GM23248 (cell line): ENCODE measurements at regions not wholly inside any gene's neighbourhood (a gene's known extent, or its start where the extent isn't known, plus 50 kb on each side); places are given as distances from the start of the nearest gene placed in this dataset.

Experiments
- DNase-seq: peaks from one replicate; pipeline ENCODE4 v3.0.0-alpha.2; 2015
- H2AFZ ChIP-seq: fragments of 200-600 bp; sonication (generic); 2 replicates; pipeline ENCODE4 v1.6.1; 2016; ENCODE audit warnings: antibody characterized with exemption
- H3F3A ChIP-seq: fragments of 200-600 bp; sonication (generic); 2 replicates; pipeline ENCODE4 v1.6.1; 2016; ENCODE audit warnings: mild to moderate bottlenecking, antibody characterized with exemption, mixed run types; ENCODE audit not compliant: insufficient read depth
- H3K27ac ChIP-seq: fragments of 200-600 bp; sonication (generic); 2 replicates; pipeline ENCODE4 v1.5.1; 2016; ENCODE audit warnings: mild to moderate bottlenecking
- H3K27me3 ChIP-seq: fragments of 200-600 bp; sonication (generic); replicated peaks from 2 replicates; pipeline ENCODE4 v1.6.1; 2016; ENCODE audit warnings: mild to moderate bottlenecking; ENCODE audit not compliant: insufficient read depth
- H3K36me3 ChIP-seq: fragments of 200-600 bp; sonication (generic); 2 replicates; pipeline ENCODE4 v1.6.1; 2016; ENCODE audit warnings: low read depth, mild to moderate bottlenecking
- H3K4me1 ChIP-seq: fragments of 200-600 bp; sonication (generic); 2 replicates; pipeline ENCODE4 v1.6.1; 2016; ENCODE audit warnings: mild to moderate bottlenecking; ENCODE audit not compliant: insufficient read depth
- H3K4me2 ChIP-seq: fragments of 200-600 bp; sonication (generic); one replicate; pipeline ENCODE4 v1.6.1; 2016; ENCODE audit warnings: mild to moderate bottlenecking; ENCODE audit not compliant: unreplicated experiment
- H3K4me3 ChIP-seq: fragments of 200-600 bp; sonication (generic); 2 replicates; pipeline ENCODE4 v1.5.1; 2016; ENCODE audit warnings: mild to moderate bottlenecking
- H3K79me2 ChIP-seq: fragments of 200-600 bp; sonication (generic); 2 replicates; pipeline ENCODE4 v1.6.1; 2016; ENCODE audit warnings: mild to moderate bottlenecking; ENCODE audit not compliant: insufficient read depth
- H3K9ac ChIP-seq: fragments of 200-600 bp; sonication (generic); 2 replicates; pipeline ENCODE4 v1.6.1; 2016; ENCODE audit warnings: mild to moderate bottlenecking
- H3K9me2 ChIP-seq: fragments of 200-600 bp; sonication (generic); 2 replicates; pipeline ENCODE4 v1.6.1; 2016; ENCODE audit warnings: mixed run types, mild to moderate bottlenecking, moderate library complexity; ENCODE audit not compliant: insufficient read depth
- H3K9me3 ChIP-seq: fragments of 200-600 bp; sonication (generic); one replicate; pipeline ENCODE4 v1.6.1; 2017; ENCODE audit warnings: low read depth
- H4K20me1 ChIP-seq: fragments of 200-600 bp; sonication (generic); 2 replicates; pipeline ENCODE4 v1.6.0; 2016; ENCODE audit not compliant: insufficient read depth
- EZH2 ChIP-seq: fragments of 200-600 bp; sonication (generic); IDR thresholded peaks from 2 replicates; pipeline ENCODE4 v1.6.1; 2018; ENCODE audit warnings: antibody characterized with exemption, mild to moderate bottlenecking; ENCODE audit not compliant: insufficient read depth, poor library complexity, severe bottlenecking
- EZH2phosphoT487 ChIP-seq: fragments of 200-600 bp; sonication (generic); IDR thresholded peaks from 2 replicates; pipeline ENCODE4 v1.6.1; 2018; ENCODE audit warnings: antibody characterized with exemption, moderate library complexity, mild to moderate bottlenecking, low read depth; ENCODE audit not compliant: insufficient read depth
- WGBS, 2 experiments: methylation state at CpG; one replicate each; pipeline ENCODE4 v1.1.6; 2015 to 2017; ENCODE audit warnings: low lambda C conversion rate in 2 of 2, low coverage in 1 of 2; ENCODE audit errors: missing lambda C conversion rate in 2 of 2; 5-methylcytosine and 5-hydroxymethylcytosine counted together
- in situ Hi-C: fragments of 300-500 bp; cut with MboI; formaldehyde crosslinking; loops from 2 replicates; pipeline ENCODE4 v1.15.0; 2020

GRCh38 chr7:112965506-112965905 lies 121.1 kb downstream of the GPR85 start:
- Histone ChIP-seq H3K4me3 (0 out of 2 replicates have a peak overlapping the region, but pooled peaks have one; percentile 21), H2AFZ (peak overlapping the region; percentile 52), H4K20me1 (no peaks in the 10 kb centered on the region), H3K36me3 (no peaks in the 10 kb centered on the region), H3K9me3 (no peaks in the 10 kb centered on the region), H3K9ac (no peak overlapping the region), H3K4me2 (peak overlapping the region; percentile 36), H3K27me3 (no peaks in the 10 kb centered on the region), H3K9me2 (no peaks in the 10 kb centered on the region; the same call in 1 of the 2 replicates), H3K4me1 (peaks cover 20% of the 10 kb centered on the region), H3F3A (no peaks in the 10 kb centered on the region), H3K27ac (no peak overlapping the region), H3K79me2 (no peaks in the 10 kb centered on the region)
- peak; percentile 42 for DNase-seq
- 13 to 15% methylated on average over 1 of the region's 1 CpG for WGBS, 2 experiments
- TF ChIP-seq EZH2 (no peak), EZH2phosphoT487 (no peak)
- in situ Hi-C loops: no loop called here

DNA sequence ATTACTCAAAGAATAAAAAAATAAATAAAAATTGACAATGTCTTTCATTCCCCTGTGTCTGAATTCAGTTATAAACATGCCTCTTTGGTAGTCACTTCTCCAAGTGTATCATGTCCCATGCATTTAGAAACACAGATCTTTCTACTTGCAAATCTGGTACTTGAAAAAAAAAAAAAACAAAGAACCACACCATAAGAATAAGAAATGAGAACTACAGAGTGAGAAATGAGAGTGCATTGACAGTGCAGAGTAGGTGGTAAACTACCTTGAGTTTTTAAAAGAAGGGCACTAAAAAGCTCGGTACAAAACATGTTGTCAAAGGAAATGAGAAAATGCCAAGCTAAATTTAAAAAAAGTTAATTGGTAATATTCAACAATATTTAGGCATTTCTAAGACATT lies 123.0 kb downstream of the GPR85 start:
- no peak overlapping the region for H3K4me3 ChIP-seq
- 79 to 91% methylated on average over 1 of the region's 1 CpG for WGBS, 2 experiments
- H3K4me1 ChIP-seq: peaks cover 20% of the 10 kb centered on the region
- no peaks in the 10 kb centered on the region; the same call in 1 of the 2 replicates for H3K9me2 ChIP-seq
- no peak overlapping the region for H2AFZ ChIP-seq
- no peaks in the 10 kb centered on the region for H3K79me2 ChIP-seq
- H4K20me1 ChIP-seq: no peaks in the 10 kb centered on the region
- no peak for DNase-seq
- no peak overlapping the region for H3K27ac ChIP-seq
- TF ChIP-seq EZH2phosphoT487 (no peak), EZH2 (no peak)
- H3K9ac ChIP-seq: no peak overlapping the region
- H3K27me3 ChIP-seq: no peaks in the 10 kb centered on the region
- no peak overlapping the region for H3K4me2 ChIP-seq
- H3K36me3 ChIP-seq: no peaks in the 10 kb centered on the region
- no peaks in the 10 kb centered on the region for H3F3A ChIP-seq
- in situ Hi-C loops: no loop called here
- no peaks in the 10 kb centered on the region for H3K9me3 ChIP-seq

DNA sequence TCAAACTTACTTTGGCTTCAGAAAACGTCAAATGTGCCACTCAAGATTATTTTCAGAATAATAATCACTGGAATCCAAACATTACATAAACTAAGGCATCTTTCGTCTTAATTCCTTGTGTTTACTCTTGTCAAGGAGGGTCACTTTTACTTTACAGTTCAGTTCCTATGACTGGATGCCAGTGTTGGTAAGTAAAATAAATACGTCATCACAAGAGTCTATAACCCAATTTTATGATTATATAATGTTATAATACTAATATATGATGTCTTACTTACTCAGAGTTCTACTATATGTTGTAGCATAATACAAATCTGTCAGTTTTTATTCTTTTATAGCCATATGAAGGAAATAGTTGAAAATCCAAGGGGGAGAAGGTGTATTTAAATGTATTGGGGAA lies 123.8 kb downstream of the GPR85 start:
- Histone ChIP-seq H3K27ac (no peak overlapping the region), H3K4me1 (peaks cover 20% of the 10 kb centered on the region), H3K79me2 (no peaks in the 10 kb centered on the region), H3K4me2 (no peak overlapping the region), H3K4me3 (no peak overlapping the region), H3K27me3 (no peaks in the 10 kb centered on the region), H3F3A (no peaks in the 10 kb centered on the region), H3K36me3 (no peaks in the 10 kb centered on the region), H3K9me2 (no peaks in the 10 kb centered on the region; the same call in 1 of the 2 replicates), H3K9ac (no peak overlapping the region), H4K20me1 (no peaks in the 10 kb centered on the region), H2AFZ (no peak overlapping the region), H3K9me3 (no peaks in the 10 kb centered on the region)
- in situ Hi-C loops: no loop called here
- TF ChIP-seq EZH2 (no peak), EZH2phosphoT487 (no peak)
- WGBS, 2 experiments: 67 to 71% methylated on average over 3 of the region's 3 CpGs
- no peak for DNase-seq

GRCh38 chr7:112959276-112959675 lies 127.4 kb downstream of the GPR85 start:
- no peaks in the 10 kb centered on the region for H3K9me3 ChIP-seq
- TF ChIP-seq EZH2: no peak
- no peak for TF ChIP-seq EZH2phosphoT487
- no peaks in the 10 kb centered on the region for H3K4me1 ChIP-seq
- H3K9me2 ChIP-seq: no peaks in the 10 kb centered on the region; the same call in 1 of the 2 replicates
- H3F3A ChIP-seq: no peaks in the 10 kb centered on the region
- H3K4me3 ChIP-seq: no peak overlapping the region
- H2AFZ ChIP-seq: no peak overlapping the region
- H3K27ac ChIP-seq: no peak overlapping the region
- no peak overlapping the region for H3K4me2 ChIP-seq
- no peaks in the 10 kb centered on the region for H3K36me3 ChIP-seq
- in situ Hi-C loops: no loop called here
- H3K79me2 ChIP-seq: no peaks in the 10 kb centered on the region
- no peak for DNase-seq
- no peak overlapping the region for H3K9ac ChIP-seq
- H4K20me1 ChIP-seq: no peaks in the 10 kb centered on the region
- no peaks in the 10 kb centered on the region for H3K27me3 ChIP-seq

DNA sequence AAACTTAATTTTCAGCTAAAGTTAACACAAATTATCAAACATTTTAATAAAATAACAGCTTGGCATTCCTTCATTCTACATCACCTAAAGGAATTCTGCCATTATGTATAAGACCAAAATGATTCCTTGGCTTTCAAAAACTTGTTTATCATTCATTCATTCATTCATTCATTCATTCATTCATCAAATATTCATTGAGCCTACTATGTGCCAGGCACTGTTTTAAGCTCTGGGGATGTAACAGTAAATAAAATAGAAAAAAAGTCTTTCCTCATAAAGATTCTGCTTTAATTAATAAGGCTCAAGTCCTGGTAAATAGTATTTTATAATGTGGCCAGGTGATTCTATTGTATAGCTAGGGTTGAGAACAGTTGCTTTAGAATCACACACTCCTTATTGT lies 127.9 kb downstream of the GPR85 start:
- H3K79me2 ChIP-seq: no peaks in the 10 kb centered on the region
- no peak for TF ChIP-seq EZH2
- TF ChIP-seq EZH2phosphoT487: no peak
- H3K4me3 ChIP-seq: no peak overlapping the region
- H3K9ac ChIP-seq: no peak overlapping the region
- no peaks in the 10 kb centered on the region for H3K9me3 ChIP-seq
- no peak overlapping the region for H3K27ac ChIP-seq
- H2AFZ ChIP-seq: no peak overlapping the region
- no peaks in the 10 kb centered on the region for H3K9me2 ChIP-seq
- no peaks in the 10 kb centered on the region for H3F3A ChIP-seq
- no peaks in the 10 kb centered on the region for H3K4me1 ChIP-seq
- in situ Hi-C loops: no loop called here
- H3K4me2 ChIP-seq: no peak overlapping the region
- H3K36me3 ChIP-seq: no peaks in the 10 kb centered on the region
- H3K27me3 ChIP-seq: no peaks in the 10 kb centered on the region
- DNase-seq: no peak
- no peaks in the 10 kb centered on the region for H4K20me1 ChIP-seq
